Liver (tissue), 8 donors: ENCODE measurements at regions not wholly inside any gene's neighbourhood (a gene's known extent, or its start where the extent isn't known, plus 50 kb on each side); places are given as distances from the start of the nearest gene placed in this dataset.
A peak's percentile ranks its signal among the peaks of the same experiment; 100 is the strongest.

Experiments
- DNase-seq: peaks from one replicate; pipeline ENCODE4 v3.0.0-alpha.2; 2017; ENCODE audit warnings: low spot score
- H3K27ac ChIP-seq, 2 donors: one replicate each; pipeline ENCODE4 v1.7.0; 2013; ENCODE audit warnings: inconsistent platforms in 2 of 2, low read length in 2 of 2, control low read depth in 1 of 2, low read depth in 1 of 2, mild to moderate bottlenecking in 1 of 2
- H3K27me3 ChIP-seq, 4 donors: one replicate each; pipeline versions ENCODE4 v1.6.1 to v1.7.0; 2013; ENCODE audit warnings: low read length in 3 of 4, inconsistent platforms in 1 of 4, mild to moderate bottlenecking in 1 of 4, moderate library complexity in 1 of 4; ENCODE audit not compliant: control insufficient read depth in 4 of 4, insufficient read depth in 4 of 4
- H3K36me3 ChIP-seq, 4 donors: one replicate each; pipeline versions ENCODE4 v1.6.1 to v1.7.0; 2013; ENCODE audit warnings: low read length in 3 of 4, mild to moderate bottlenecking in 3 of 4, low read depth in 1 of 4, moderate library complexity in 1 of 4; ENCODE audit not compliant: control insufficient read depth in 4 of 4, insufficient read depth in 3 of 4
- H3K4me1 ChIP-seq, 4 donors: one replicate each; pipeline versions ENCODE4 v1.6.1 to v1.7.0; 2013; ENCODE audit warnings: low read length in 3 of 4, mild to moderate bottlenecking in 3 of 4, moderate library complexity in 1 of 4; ENCODE audit not compliant: control insufficient read depth in 4 of 4, insufficient read depth in 4 of 4
- H3K4me3 ChIP-seq, 3 donors: one replicate each; pipeline versions ENCODE4 v1.6.1 to v1.7.0; 2013; ENCODE audit warnings: low read length in 3 of 3, control low read depth in 1 of 3, low read depth in 1 of 3, mild to moderate bottlenecking in 1 of 3
- H3K9ac ChIP-seq, 2 donors: one replicate each; pipeline ENCODE4 v1.7.0; 2013; ENCODE audit warnings: low read length in 2 of 2, mild to moderate bottlenecking in 2 of 2, moderate library complexity in 2 of 2, control low read depth in 1 of 2, low read depth in 1 of 2
- H3K9me3 ChIP-seq, 4 donors: one replicate each; pipeline versions ENCODE4 v1.6.1 to v1.7.0; 2013; ENCODE audit warnings: low read length in 3 of 4; ENCODE audit not compliant: control insufficient read depth in 4 of 4
- EGR1 ChIP-seq, 2 donors: IDR thresholded peaks; 2 replicates each; pipeline ENCODE4 v1.6.1; 2016 to 2018; ENCODE audit warnings: antibody characterized with exemption in 2 of 2, low read depth in 2 of 2
- FOXA1 ChIP-seq: IDR thresholded peaks from 2 replicates; pipeline ENCODE4 v1.6.1; 2016; ENCODE audit warnings: antibody characterized with exemption
- FOXA2 ChIP-seq: IDR thresholded peaks from 2 replicates; pipeline ENCODE4 v1.6.1; 2016; ENCODE audit warnings: antibody characterized with exemption
- HNF4A ChIP-seq, 2 donors: conservative IDR thresholded peaks; 2 replicates each; pipeline ENCODE4 v1.6.1; 2016; ENCODE audit warnings: antibody characterized with exemption in 2 of 2, mild to moderate bottlenecking in 2 of 2
- HNF4G ChIP-seq: IDR thresholded peaks from 2 replicates; pipeline ENCODE4 v1.6.1; 2016; ENCODE audit warnings: antibody characterized with exemption
- JUND ChIP-seq, 2 donors: IDR thresholded peaks; 2 replicates each; pipeline ENCODE4 v1.6.1; 2016; ENCODE audit warnings: antibody characterized with exemption in 2 of 2
- NR2F2 ChIP-seq: IDR thresholded peaks from 2 replicates; pipeline ENCODE4 v1.6.1; 2016; ENCODE audit warnings: antibody characterized with exemption
- RXRA ChIP-seq, 2 donors: IDR thresholded peaks; 2 replicates each; pipeline ENCODE4 v1.6.1; 2017 to 2018; ENCODE audit warnings: antibody characterized with exemption in 2 of 2, mild to moderate bottlenecking in 1 of 2
- SP1 ChIP-seq: IDR thresholded peaks from 2 replicates; pipeline ENCODE4 v1.6.1; 2018; ENCODE audit warnings: antibody characterized with exemption, mild to moderate bottlenecking
- TAF1 ChIP-seq: conservative IDR thresholded peaks from 2 replicates; pipeline ENCODE4 v1.6.1; 2016; ENCODE audit warnings: antibody characterized with exemption, mild to moderate bottlenecking
- WGBS: extraction: QIAGEN DNeasy Blood & Tissue Kit; methylation state at CpG from one replicate; pipeline ENCODE4 v1.1.7; 2013; 5-methylcytosine and 5-hydroxymethylcytosine counted together
- TF ChIP-seq, protein P1 (sequence below): IDR thresholded peaks from 2 replicates; pipeline ENCODE4 v1.6.1; 2016; ENCODE audit warnings: antibody characterized with exemption
- TF ChIP-seq, protein P2 (sequence below): IDR thresholded peaks from 2 replicates; pipeline ENCODE4 v1.6.1; 2016; ENCODE audit warnings: antibody characterized with exemption, mild to moderate bottlenecking
- TF ChIP-seq, protein P3 (sequence below): IDR thresholded peaks from 2 replicates; pipeline ENCODE4 v1.6.1; 2016; ENCODE audit warnings: antibody characterized with exemption
- TF ChIP-seq, protein P4 (sequence below): fragments of 150-350 bp; IDR thresholded peaks from 2 replicates; pipeline ENCODE4 v1.5.1; 2017; ENCODE audit warnings: improper control_type of control experiment, low read depth, low read length; ENCODE audit not compliant: missing input control
- TF ChIP-seq, protein P5 (sequence below): IDR thresholded peaks from 2 replicates; pipeline ENCODE4 v1.6.1; 2016; ENCODE audit warnings: antibody characterized with exemption
- donor health status: healthy.
- donor health status: healthy.
- donor health status: healthy.
- donor health status: healthy.
- donor health status: healthy.

DNA sequence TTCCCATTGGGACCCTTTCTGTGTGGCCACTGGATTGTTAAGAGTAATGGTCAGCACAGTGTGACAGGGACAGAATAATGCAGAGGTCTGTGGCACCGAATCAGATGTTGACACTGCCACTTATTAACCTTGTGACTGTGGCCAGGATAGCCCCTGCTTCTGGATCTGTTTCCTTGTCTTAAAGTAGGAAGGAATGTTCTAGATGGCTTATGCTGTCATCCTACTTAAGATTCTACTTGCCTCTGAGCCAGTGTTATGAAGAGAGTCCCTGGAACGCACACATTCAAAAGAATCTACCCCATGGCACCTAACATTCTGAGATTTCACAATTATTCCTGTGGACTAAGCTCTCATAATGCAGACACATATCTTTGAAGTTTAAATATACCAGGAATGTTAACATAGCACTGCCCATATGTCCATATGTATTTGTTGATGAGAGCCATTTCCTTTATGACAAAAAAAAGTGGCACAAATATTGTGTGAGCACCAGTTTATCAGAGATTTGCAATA lies 612.7 kb downstream of the TLR4 start:
- Histone ChIP-seq H3K27ac (no peak overlapping the region), H3K36me3 (no peaks in the 10 kb centered on the region), H3K4me1 (no peaks in the 10 kb centered on the region), H3K4me3 (no peak overlapping the region), H3K9me3 (no peaks in the 10 kb centered on the region), H3K9ac (no peak overlapping the region), H3K27me3 (no peaks in the 10 kb centered on the region)
- TF ChIP-seq, protein P1, sequence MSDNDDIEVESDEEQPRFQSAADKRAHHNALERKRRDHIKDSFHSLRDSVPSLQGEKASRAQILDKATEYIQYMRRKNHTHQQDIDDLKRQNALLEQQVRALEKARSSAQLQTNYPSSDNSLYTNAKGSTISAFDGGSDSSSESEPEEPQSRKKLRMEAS = no peak
- TF ChIP-seq, protein P2, sequence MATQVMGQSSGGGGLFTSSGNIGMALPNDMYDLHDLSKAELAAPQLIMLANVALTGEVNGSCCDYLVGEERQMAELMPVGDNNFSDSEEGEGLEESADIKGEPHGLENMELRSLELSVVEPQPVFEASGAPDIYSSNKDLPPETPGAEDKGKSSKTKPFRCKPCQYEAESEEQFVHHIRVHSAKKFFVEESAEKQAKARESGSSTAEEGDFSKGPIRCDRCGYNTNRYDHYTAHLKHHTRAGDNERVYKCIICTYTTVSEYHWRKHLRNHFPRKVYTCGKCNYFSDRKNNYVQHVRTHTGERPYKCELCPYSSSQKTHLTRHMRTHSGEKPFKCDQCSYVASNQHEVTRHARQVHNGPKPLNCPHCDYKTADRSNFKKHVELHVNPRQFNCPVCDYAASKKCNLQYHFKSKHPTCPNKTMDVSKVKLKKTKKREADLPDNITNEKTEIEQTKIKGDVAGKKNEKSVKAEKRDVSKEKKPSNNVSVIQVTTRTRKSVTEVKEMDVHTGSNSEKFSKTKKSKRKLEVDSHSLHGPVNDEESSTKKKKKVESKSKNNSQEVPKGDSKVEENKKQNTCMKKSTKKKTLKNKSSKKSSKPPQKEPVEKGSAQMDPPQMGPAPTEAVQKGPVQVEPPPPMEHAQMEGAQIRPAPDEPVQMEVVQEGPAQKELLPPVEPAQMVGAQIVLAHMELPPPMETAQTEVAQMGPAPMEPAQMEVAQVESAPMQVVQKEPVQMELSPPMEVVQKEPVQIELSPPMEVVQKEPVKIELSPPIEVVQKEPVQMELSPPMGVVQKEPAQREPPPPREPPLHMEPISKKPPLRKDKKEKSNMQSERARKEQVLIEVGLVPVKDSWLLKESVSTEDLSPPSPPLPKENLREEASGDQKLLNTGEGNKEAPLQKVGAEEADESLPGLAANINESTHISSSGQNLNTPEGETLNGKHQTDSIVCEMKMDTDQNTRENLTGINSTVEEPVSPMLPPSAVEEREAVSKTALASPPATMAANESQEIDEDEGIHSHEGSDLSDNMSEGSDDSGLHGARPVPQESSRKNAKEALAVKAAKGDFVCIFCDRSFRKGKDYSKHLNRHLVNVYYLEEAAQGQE = no peak
- TF ChIP-seq HNF4G = no peak
- 82% methylated on average over 2 of the region's 2 CpGs for WGBS
- no peak for DNase-seq

DNA sequence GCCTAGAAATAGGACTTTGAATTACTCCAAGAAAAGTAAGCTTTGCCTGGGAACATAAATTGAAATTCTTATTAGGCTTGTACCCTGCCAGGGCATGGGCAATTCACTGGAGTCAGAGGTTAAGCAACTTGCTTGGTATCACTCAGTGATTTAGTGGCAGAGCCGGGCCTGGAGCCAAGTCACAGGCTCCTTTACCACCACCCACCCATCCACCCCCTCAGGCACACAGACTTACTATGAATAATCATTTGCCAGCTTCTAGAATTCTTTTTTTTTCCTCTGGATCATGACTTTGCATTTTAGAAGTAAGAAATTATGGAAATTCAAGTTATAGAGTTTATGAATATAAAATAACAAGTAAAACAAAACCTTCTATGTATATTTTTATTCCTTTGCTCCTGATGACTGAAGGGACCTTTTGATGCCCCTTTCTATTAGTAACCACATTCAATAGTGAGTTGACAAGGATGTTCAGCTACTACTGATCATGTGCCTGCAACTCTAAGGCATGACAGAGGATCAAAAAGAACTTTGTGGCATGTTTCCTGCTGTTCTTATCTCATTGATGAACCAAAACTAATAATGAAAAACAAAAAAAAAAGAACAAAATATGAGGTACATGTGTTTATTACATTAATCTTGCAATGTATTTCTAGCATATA lies 614.7 kb downstream of the TLR4 start:
- DNase-seq = no peak
- TF ChIP-seq JUND (IDR thresholded peaks at IDR 0.05) (no peak), FOXA1 (no peak), HNF4A (conservative IDR thresholded peaks at IDR 0.05) (peak in 1 of 2 donors; percentile 42), FOXA2 (no peak), TAF1 (no peak), SP1 (no peak), EGR1 (IDR thresholded peaks at IDR 0.05; ENCODE audit: low read depth in 2 of 2) (peak in 1 of 2 donors; percentile 73), NR2F2 (no peak), RXRA (IDR thresholded peaks at IDR 0.05) (peak in 1 of 2 donors; percentile 63)
- TF ChIP-seq, protein P3, sequence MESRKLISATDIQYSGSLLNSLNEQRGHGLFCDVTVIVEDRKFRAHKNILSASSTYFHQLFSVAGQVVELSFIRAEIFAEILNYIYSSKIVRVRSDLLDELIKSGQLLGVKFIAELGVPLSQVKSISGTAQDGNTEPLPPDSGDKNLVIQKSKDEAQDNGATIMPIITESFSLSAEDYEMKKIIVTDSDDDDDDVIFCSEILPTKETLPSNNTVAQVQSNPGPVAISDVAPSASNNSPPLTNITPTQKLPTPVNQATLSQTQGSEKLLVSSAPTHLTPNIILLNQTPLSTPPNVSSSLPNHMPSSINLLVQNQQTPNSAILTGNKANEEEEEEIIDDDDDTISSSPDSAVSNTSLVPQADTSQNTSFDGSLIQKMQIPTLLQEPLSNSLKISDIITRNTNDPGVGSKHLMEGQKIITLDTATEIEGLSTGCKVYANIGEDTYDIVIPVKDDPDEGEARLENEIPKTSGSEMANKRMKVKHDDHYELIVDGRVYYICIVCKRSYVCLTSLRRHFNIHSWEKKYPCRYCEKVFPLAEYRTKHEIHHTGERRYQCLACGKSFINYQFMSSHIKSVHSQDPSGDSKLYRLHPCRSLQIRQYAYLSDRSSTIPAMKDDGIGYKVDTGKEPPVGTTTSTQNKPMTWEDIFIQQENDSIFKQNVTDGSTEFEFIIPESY = peak; percentile 21
- TF ChIP-seq, protein P4, sequence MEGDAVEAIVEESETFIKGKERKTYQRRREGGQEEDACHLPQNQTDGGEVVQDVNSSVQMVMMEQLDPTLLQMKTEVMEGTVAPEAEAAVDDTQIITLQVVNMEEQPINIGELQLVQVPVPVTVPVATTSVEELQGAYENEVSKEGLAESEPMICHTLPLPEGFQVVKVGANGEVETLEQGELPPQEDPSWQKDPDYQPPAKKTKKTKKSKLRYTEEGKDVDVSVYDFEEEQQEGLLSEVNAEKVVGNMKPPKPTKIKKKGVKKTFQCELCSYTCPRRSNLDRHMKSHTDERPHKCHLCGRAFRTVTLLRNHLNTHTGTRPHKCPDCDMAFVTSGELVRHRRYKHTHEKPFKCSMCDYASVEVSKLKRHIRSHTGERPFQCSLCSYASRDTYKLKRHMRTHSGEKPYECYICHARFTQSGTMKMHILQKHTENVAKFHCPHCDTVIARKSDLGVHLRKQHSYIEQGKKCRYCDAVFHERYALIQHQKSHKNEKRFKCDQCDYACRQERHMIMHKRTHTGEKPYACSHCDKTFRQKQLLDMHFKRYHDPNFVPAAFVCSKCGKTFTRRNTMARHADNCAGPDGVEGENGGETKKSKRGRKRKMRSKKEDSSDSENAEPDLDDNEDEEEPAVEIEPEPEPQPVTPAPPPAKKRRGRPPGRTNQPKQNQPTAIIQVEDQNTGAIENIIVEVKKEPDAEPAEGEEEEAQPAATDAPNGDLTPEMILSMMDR = no peak
- TF ChIP-seq, protein P5, sequence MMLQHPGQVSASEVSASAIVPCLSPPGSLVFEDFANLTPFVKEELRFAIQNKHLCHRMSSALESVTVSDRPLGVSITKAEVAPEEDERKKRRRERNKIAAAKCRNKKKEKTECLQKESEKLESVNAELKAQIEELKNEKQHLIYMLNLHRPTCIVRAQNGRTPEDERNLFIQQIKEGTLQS = no peak

More for the DNA sequence above, 614.7 kb downstream of the TLR4 start:
- Histone ChIP-seq H3K27me3 (no peaks in the 10 kb centered on the region), H3K4me1 (no peaks in the 10 kb centered on the region), H3K36me3 (no peaks in the 10 kb centered on the region), H3K27ac (no peak overlapping the region), H3K4me3 (no peak overlapping the region), H3K9ac (no peak overlapping the region), H3K9me3 (no peaks in the 10 kb centered on the region)
- 23% methylated on average over 1 of the region's 1 CpG for WGBS
